Left cardiac atrium (tissue), 4 donors: ENCODE measurements at regions not wholly inside any gene's neighbourhood (a gene's known extent, or its start where the extent isn't known, plus 50 kb on each side); places are given as distances from the start of the nearest gene placed in this dataset.
A peak's percentile ranks its signal among the peaks of the same experiment; 100 is the strongest.
"Not testable (repeated sequence)": the region's sequence is repeated elsewhere in the genome, so short reads cannot be mapped to it uniquely, and the experiment has no call there.

ENCODE experiments used
- ATAC-seq, 2 donors: fragments of 200-7000 bp; cut with Tn5 transposase; one replicate each; pipeline ENCODE4 v1.9.1; 2020; ENCODE audit warnings: mild to moderate bottlenecking in 2 of 2, moderate library complexity in 2 of 2
- DNase-seq: peaks from one replicate; pipeline ENCODE4 v3.0.0-alpha.2; 2020
- intact Hi-C, 2 donors: fragments of 100-400 bp; cut with DNase I; formaldehyde crosslinking; loops; one replicate each; pipeline versions ENCODE4 v1.14.1 to v1.15.1; 2022 to 2023
- donor health status: DM: no; HTN: yes; CAD: no.
- donor health status: DM: no; HTN: yes; CAD: no; lungs with severe emphysema.
- donor health status: DM: yes; HTN: yes; CAD: no.
- donor health status: Dilated cardiomyopathy.

GRCh38 chr17:19470530-19471261, 59.7 kb downstream of the RNF112 start:
- DNase-seq (peak; percentile 60), ATAC-seq (peak; percentile 89 to 91)
- intact Hi-C loops, result no loop called here

- intact Hi-C loops, DNase-seq, ATAC-seq: not testable (repeated sequence)
Observed at GRCh38 chr17:19474405-19474804, 59.2 kb upstream of the SLC47A1 start.

- intact Hi-C loops, ATAC-seq, DNase-seq: not testable (repeated sequence)
Observed at GRCh38 chr17:19475800-19476199, 57.9 kb upstream of the SLC47A1 start.

- DNase-seq (no peak), ATAC-seq (peak in 1 of 2 donors; percentile 36)
- intact Hi-C loops, result no loop called here
Observed at GRCh38 chr17:19482576-19482975, 51.1 kb upstream of the SLC47A1 start.
